ENCODE measurements at regions not wholly inside any gene's neighbourhood (a gene's known extent, or its start where the extent isn't known, plus 50 kb on each side); places are given as distances from the start of the nearest gene placed in this dataset.

GRCh38 chr3:66934725-66935124 is 63.4 kb upstream of the KBTBD8 start:
- no peak for TF ChIP-seq CREB1 (IDR thresholded peaks at IDR 0.05; ENCODE audit: low read depth)
- TF ChIP-seq REST (IDR thresholded peaks at IDR 0.05; ENCODE audit: low read depth), result no peak
- TF ChIP-seq EGR1 (IDR thresholded peaks at IDR 0.05), result no peak
- TF ChIP-seq RAD21 (IDR thresholded peaks at IDR 0.05; ENCODE audit: low read depth), result no peak
- no peak for TF ChIP-seq YY1 (IDR thresholded peaks at IDR 0.05; ENCODE audit: low read depth)
- no peak for TF ChIP-seq TEAD4 (IDR thresholded peaks at IDR 0.05)
- no peak for TF ChIP-seq EP300 (IDR thresholded peaks at IDR 0.05; ENCODE audit: borderline replicate concordance)
- TF ChIP-seq TAF1 (IDR thresholded peaks at IDR 0.05; ENCODE audit: low read depth), result no peak
- TF ChIP-seq TCF12 (IDR thresholded peaks at IDR 0.05; ENCODE audit: low read depth), result no peak
- no peak for TF ChIP-seq FOXM1 (IDR thresholded peaks at IDR 0.05; ENCODE audit: borderline replicate concordance, low read depth)
- no peak for TF ChIP-seq MAX (IDR thresholded peaks at IDR 0.05)

Data from Ishikawa (cell line).